GM13977 (cell line): ENCODE measurements at regions not wholly inside any gene's neighbourhood (a gene's known extent, or its start where the extent isn't known, plus 50 kb on each side); places are given as distances from the start of the nearest gene placed in this dataset.
"Not testable (repeated sequence)": the region's sequence is repeated elsewhere in the genome, so short reads cannot be mapped to it uniquely, and the experiment has no call there.

Experiments
- DNase-seq: peaks from one replicate; pipeline ENCODE4 v3.0.0; 2012; ENCODE audit warnings: low spot score
- in situ Hi-C: fragments of 300-500 bp; cut with MboI; formaldehyde crosslinking; loops from one replicate; pipeline ENCODE4 v1.12.0; 2022; ENCODE audit warnings: low sequenced_read_pairs, low pct_unique_long_range_greater_than_20kb, mixed read lengths, inconsistent platforms; ENCODE audit not compliant: unreplicated experiment
- TF ChIP-seq, protein P1 (sequence below): IDR thresholded peaks from 2 replicates; pipeline ENCODE4 v1.5.1; 2012; ENCODE audit warnings: mild to moderate bottlenecking, control low read depth; ENCODE audit not compliant: insufficient read depth; ENCODE audit errors: extremely low read depth, missing control alignments

DNA sequence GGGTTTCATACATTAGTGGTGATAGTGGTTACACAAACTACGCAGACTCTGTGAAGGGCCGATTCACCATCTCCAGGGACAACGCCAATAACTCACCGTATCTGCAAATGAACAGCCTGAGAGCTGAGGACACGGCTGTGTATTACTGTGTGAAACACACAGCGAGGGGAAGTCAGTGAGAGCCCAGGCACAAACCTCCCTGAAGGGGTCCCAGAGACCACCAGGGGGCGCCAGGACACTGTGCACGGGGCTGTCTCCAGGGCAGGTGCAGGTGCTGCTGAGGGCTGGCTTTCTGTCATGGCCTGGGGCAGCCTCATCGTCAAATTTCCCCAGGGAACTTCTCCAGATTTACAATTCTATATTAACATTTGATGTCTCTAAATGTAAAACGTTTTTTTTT lies 184.6 kb upstream of the TP53TG3C start:
- DNase-seq, in situ Hi-C loops: not testable (repeated sequence)
- TF ChIP-seq, protein P1, sequence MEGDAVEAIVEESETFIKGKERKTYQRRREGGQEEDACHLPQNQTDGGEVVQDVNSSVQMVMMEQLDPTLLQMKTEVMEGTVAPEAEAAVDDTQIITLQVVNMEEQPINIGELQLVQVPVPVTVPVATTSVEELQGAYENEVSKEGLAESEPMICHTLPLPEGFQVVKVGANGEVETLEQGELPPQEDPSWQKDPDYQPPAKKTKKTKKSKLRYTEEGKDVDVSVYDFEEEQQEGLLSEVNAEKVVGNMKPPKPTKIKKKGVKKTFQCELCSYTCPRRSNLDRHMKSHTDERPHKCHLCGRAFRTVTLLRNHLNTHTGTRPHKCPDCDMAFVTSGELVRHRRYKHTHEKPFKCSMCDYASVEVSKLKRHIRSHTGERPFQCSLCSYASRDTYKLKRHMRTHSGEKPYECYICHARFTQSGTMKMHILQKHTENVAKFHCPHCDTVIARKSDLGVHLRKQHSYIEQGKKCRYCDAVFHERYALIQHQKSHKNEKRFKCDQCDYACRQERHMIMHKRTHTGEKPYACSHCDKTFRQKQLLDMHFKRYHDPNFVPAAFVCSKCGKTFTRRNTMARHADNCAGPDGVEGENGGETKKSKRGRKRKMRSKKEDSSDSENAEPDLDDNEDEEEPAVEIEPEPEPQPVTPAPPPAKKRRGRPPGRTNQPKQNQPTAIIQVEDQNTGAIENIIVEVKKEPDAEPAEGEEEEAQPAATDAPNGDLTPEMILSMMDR, result peak; percentile 54

DNA sequence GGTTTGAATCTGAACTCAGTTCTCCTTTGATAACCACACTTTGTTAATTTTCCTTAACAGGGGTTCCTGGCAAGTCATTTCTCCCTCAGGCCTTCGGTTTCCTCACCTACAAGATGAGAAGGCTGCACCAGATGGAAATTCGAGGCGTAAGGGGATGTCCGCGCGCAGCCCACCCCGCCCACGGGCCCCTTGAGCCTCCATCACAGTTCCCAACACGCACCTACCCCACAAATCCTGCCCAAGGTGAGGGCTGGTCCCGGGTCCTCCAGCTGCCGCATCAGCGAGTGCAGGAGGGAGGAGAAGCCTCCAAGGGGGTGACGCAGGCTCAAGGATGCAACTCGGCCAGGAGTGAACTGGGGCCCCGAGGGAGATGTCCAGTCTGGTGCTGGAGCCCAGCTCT lies 166.9 kb upstream of the TP53TG3C start:
- DNase-seq, in situ Hi-C loops: not testable (repeated sequence)

DNA sequence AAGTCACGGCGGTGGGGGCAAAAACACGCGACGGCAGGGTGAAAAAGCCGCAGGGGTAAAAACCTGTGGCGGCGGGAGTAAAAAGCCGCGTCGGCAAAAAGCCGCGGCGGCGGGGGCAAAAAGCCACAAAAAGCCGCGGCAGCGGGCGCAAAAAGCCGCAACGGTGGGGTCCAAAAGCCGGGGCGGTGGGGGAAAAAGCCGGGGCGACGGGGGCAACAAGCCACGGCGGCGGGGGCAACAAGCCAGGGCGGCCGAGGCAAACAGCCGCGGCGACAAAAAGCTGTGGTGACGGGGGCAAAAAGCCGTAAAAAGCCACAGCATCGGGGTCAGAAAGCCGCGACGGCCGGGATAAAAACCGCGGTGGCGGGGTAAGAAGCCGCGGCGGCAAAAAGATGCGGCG lies 166.1 kb upstream of the TP53TG3C start:
- in situ Hi-C loops, DNase-seq: not testable (repeated sequence)

DNA sequence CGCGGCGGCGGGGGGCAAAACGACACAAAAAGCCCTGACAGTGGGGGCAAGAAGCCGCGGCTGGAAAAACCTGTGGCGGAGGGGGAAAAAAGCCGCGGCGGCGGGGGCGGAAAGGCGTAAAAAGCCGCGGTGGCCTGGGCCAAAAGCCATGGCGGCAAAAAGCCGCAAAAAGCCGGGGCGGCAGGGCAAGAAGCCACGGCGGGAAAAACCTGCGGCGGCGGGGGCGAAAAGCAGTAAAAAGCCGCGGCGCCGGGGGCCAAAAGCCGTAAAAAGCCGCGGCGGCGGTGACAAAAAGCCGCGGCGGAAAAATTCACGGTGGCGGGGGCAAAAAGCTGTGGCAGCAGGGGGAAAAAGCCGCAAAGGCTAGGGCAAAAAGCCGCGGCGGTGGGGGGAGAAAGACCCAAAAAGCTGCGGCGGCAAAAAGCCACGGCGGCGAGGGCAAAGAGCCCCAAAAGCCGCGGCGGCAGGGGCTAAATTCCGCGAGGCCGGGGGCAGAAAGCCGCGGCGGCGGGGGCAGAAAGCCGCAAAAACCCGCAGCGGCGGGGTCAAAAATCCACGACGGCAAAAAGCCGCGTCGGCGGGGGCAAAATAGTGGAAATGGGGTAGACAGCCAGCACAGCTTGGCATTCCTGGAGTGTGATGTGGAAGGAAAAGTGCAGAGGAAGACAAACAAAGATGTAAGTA lies 165.2 kb upstream of the TP53TG3C start:
- in situ Hi-C loops, DNase-seq: not testable (repeated sequence)

DNA sequence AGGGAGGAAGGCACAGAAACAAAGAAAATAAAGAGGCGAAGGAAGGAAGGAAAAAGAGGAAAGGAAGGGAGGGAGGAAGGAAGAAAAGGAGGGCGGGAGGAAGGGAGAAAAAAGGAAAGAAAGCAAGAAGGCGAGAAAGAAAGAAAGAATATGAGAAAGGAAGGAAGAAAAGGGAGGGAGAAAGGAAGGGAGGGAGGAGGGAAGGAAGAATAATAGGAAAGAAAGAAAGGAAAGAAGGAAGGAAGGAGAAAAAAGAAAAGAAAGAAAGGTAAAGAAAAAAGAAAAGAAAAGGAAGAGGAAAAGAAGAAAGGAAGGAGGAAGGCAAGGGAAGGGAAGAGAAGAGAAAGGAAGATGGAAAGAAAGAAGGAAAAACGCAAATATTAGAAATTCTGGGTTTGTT lies 145.2 kb upstream of the TP53TG3C start:
- in situ Hi-C loops, DNase-seq: not testable (repeated sequence)

DNA sequence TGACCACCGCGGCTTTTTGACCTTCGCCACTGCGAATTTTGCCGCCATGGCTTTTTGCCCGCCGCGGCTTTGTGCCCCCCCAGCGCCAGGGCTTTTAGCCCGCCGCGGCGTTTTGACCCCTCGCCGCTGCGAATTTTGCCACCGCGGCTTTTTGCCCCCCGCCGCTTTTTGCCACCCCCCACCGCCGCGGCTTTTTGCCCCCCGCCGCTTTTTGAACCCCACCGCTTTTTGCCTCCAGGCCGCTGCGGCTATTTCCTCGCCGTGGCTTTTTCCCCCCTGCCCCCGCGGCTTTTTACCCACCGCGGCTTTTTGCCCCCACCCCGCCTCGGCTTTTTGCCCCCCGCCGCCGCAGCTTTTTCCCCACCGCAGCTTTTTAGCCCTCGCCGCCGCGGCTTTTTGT lies 134.8 kb upstream of the TP53TG3C start:
- TF ChIP-seq, protein P1, result no peak
- DNase-seq, result no peak
- in situ Hi-C loops, result no loop called here

DNA sequence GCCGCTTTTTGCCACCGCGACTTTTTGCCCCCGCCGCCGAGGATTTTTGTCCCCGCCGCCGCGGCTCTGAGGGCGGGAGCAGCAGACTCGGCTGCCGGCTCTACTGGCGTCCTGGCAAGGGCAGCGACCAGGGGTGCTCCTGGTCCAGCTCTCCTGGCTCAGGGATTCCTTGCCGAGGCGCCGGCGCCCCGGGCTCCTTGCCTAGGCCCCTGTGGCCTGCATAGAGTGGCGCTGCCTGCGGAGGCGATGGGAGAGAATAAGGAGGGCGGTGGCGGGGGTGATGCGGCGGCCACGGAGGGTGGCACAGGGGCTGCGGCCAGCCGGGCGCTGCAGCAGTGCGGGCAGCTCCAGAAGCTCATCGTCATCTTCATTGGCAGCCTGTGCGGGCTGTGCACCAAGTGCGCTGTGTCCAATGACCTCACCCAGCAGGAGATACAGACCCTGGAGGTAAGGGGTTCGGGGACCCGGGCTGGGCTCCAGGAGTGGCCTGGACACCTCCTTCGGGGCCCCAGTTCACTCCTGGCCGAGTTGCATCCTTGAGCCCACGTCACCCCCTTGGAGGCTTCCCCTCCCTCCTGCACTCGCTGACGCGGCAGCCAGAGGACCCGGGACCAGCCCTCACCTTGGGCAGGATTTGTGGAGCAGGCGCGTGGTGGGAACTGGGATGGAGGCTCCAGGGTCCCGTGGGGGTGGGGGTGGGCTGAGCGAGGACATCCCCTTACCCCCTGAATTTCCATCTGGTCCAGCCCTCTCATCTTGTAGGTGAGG lies 134.2 kb upstream of the TP53TG3C start:
- DNase-seq, in situ Hi-C loops: not testable (repeated sequence)

DNA sequence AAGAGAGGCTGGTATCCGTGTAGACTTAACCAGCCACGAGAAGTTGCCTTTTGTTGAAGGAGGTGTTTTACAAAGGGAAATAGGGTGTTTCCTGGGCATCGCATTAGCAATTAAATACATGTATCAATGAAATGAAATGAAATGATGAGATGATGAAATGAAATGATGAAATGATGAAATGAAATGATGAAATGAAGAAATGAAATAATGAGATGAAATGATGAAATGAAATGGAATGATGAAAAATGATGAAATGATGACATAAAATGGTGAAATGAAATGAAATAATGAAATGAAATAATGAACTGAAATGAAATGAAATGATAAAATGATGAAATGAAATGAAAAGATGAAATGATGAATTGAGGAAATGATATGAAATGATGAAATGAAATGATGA lies 131.3 kb upstream of the TP53TG3C start:
- in situ Hi-C loops, DNase-seq: not testable (repeated sequence)

DNA sequence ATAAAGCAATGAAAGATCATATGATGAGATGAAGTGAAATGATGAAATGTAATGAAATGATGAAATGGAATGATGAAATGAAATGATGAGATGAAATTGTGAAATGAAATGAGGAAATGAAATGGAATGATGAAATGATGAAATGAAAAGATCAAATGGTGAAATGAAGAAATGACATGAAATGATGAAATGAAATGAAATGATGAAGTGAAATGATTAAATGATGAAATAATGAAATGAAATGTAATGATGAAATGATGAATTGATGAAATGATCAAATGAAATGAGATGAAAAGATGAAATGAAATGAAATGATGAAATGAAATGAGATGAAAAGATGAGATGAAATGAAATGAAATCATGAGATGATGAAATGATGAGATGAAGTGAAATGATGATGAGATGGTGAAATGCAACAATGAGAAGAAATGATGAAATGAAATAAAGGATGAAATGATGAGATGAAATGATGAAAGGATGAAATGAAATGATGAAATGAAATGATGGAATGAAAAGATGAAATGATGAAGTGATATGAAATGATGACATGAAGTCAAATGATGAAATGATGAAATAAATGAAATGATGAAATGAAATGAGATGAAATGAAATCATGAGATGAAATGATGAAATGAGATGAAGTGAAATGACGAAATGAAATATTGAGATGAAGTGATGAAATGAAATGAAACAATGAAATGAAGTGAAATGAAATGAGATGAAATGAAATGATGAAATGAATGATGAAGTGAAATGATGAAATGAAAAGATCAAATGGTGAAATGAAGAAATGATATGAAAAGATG lies 130.5 kb upstream of the TP53TG3C start:
- in situ Hi-C loops, DNase-seq: not testable (repeated sequence)

DNA sequence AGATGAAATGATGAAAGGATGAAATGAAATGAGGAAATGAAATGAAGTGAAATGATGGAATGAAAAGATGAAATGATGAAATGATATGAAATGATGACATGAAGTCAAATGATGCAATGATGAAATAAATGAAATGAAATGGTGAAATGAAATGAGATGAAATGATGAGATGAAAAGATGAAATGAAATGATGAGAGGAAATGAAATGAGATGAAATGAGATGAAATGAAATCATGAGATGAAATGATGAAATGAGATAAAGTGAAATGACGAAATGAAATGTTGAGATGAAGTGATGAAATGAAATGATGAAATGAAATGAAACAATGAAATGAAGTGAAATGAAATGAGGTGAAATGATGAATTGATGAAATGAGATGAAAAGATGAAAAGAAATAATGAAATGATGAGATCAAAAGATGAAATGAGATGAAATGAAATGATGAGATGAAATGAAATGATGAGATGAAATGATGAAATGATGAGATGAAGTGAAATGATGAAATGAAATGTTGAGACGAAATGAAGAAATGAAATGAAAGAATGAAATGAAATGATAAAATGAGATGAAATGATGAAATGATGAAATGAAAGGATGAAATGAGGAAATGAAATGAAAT lies 129.5 kb upstream of the TP53TG3C start:
- in situ Hi-C loops, DNase-seq: not testable (repeated sequence)
